ENCODE measurements at regions not wholly inside any gene's neighbourhood (a gene's known extent, or its start where the extent isn't known, plus 50 kb on each side); places are given as distances from the start of the nearest gene placed in this dataset.

GRCh38 chr3:148540266-148540665, 157.4 kb upstream of the AGTR1 start:
- no peak for TF ChIP-seq EZH2 (IDR thresholded peaks at IDR 0.05; ENCODE audit: insufficient read depth, low read length)
- TF ChIP-seq CTCF (IDR thresholded peaks at IDR 0.05; ENCODE audit: insufficient read depth, low read depth, low read length), result no peak
